GM19240 (cell line): ENCODE measurements at regions not wholly inside any gene's neighbourhood (a gene's known extent, or its start where the extent isn't known, plus 50 kb on each side); places are given as distances from the start of the nearest gene placed in this dataset.

Experiments used
- DNase-seq: peaks from one replicate; pipeline ENCODE4 v3.0.0; 2011; ENCODE audit warnings: low spot score; ENCODE audit not compliant: insufficient read length

DNA sequence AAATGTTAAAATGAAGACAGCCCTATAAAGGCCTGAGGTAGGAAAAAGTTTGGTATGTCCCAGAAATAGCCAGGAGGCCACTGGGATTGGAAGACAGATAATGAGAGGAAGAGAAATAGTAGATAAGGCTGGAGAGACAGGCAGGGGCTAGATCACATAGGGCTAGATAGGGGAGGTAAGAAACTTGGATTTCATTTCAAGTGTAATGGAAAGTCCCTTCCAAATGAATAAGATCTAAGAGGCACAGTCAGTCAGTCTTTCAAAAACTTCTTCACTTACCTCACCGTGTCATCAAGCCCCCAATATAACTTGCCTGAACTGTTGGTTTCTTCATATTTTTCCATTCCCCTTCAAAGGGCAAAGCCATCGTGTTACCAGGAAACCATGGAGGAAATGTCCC is 121.8 kb downstream of the SPCS3 start:
- no peak for DNase-seq

DNA sequence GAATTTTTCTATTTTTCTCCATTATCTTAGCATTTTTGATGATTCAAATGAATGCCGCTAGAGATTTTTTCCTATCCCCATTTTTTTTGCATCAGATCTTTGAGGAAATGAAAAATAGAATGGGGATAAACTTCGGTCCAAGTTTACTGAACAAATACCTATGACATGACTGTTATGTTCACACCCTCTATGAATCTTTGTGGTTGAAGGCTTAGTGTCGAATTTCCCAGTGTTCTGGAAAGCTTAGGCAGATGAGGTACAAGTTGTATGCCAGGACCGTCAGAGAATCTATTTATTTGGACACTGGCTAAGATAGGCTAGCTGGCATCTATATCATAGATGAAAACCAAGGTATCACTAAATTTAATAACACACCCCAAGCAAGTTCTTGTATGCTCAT is 123.4 kb downstream of the SPCS3 start:
- no peak for DNase-seq

DNA sequence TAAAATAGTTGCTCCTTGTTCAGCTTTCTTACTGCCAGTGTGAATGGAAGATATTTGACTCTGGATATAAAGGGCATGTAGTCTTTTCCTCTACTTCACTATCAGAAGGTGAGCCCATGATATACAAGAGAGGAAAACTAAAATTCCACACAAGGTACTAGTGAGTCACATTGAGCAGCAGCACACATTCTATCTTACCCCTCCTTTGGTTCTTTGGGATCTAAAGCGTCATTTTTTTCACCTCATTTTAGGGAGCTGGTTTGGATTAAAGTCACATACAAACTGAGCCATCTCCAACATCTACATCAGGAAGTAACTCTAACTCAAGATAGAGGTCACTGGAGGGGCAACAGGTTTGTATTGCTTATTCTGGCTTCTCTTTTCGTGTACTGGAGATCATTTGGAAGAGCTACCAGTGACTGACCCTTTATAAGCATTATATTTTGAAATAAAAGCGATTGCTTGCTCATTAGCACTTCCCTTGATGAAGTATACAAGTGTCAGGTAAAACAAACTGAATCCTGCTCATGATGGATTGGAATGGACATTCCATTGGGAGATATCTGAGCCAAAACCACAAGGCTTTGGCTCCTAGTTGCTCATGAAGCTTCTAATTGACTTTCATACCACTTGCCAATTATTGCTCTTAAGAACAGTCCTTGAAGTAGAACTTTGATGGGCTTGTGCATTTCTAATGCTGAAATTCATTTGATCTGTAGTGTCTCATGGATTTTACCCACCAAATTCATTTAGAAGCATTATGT is 124.1 kb downstream of the SPCS3 start:
- no peak for DNase-seq

DNA sequence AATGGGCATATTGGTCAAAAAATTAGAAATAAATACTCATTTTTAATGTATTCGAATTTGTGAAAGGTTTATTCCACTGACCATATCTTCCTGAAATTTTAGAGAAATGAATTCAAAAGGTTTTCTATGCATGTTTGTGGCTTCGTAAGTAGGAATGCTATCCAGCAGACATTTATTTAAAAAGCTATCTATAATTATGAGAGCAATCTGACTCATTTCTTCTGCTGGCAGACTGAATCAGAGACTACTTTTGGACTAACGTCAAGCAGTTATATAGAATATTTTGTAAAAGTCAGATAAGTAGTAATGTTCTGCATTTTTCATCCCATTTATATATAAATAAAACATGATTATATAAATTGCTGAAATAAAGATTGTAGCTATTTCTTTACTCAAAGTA is 125.0 kb downstream of the SPCS3 start:
- no peak for DNase-seq

DNA sequence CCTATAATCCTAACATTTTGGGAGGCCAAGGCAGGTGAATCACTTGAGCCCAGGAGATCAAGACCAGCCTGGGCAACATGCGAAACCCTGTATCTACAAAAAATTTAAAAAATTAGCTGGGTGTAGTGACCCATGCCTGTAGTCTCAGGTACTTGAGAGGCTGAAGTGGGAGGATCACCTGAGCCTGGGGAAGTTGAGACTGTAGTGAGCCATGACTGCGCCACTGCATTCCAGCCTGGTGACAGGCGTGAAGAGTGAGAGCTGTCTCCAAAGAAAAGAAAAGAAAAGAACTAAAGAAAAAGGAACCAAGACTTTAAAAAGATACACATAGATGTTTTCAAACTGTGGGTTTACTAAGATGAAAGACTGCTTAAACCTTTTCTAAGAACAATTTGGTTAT is 129.0 kb downstream of the SPCS3 start:
- no peak for DNase-seq

DNA sequence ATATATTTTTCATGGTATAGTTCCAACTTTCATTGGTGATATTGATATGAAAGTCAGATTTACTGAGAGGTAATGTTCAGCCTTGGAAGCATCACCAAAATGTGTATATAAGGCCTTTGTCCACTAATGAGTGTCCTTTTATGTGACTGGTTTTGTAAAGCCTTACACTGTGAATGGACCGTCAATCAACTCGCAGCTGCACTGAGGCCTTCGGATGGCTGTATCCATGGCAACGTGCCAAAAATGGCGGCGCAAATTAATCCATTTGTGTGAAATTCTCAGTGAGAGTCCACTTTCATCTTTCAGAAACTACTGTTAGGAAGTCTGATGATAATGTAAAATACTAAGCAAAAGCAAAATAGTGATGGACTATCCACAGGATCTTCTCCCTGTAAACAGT is 131.7 kb downstream of the SPCS3 start:
- no peak for DNase-seq

DNA sequence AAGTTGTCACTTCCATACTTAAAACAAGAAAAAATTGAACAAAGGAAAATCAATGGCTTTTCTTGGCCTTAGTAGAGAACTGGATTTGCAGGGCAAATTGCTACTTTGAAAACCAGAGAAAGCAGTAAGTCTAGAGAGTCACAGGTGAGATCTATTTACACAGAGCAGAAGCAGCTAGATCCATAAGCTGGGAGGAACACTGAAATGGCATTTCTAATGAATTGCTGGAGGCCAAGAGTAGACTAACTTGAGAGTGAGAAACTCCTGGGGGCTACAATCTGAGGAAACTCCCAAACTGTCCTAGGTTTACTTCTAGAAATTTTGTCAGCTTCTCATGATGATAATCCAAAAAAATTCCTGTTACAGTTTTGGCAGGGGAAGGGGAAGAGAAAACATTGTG is 133.3 kb downstream of the SPCS3 start:
- DNase-seq = no peak

DNA sequence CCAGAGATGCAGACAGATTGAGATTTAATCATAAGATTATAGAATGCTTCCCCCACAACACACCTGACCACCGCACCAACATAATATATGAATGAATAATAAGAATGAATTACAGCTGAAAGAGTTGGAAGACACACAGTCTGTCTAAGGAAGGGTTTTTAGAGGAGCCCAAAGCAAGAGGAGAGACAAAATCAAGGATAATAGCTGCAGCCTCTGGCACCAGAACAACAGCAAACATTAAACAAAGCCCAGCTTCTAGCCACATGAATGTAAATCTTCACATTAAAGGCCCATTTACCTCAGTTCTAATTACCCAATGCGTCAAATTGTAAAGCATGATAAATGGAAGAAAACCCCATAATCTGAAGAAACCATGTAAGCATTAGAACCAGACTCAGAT is 133.9 kb downstream of the SPCS3 start:
- DNase-seq = no peak

DNA sequence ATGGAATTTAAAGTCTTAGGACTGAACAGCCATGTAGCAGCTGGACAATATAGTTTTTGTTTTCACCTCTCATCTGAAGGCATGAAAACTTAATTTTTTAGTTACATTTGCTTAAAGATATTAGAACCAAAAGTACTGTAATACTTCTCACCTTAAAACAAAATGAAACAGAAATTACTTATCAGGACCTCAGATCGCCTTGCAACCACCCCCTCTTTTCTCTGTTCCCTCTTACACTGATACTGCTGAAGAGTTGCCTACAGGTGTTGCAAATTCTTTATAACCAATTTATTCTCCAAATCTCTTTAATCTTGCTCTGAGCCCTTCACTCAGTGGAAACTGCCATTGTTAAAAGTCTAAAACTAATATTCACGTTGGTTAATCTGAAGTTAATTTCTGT is 145.0 kb downstream of the SPCS3 start:
- no peak for DNase-seq

DNA sequence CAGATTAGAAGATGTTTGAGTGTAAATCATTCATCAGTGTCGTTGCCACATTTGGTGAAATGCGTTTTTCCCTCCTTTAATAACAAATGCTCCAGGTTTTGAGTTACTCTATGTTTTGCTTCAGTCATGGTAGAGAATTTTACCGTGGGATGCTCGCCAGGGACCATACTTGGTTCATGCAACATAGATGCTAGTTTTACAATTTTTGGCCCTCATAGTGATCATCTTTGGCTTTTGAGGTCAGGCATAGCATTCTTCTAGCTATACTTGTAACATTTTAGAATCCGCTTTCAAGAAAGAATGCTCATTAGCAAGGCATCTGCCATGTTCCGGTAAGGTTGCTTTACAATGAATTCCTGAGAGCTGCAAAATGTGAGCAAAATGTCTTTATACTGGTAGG is 147.2 kb downstream of the SPCS3 start:
- no peak for DNase-seq

DNA sequence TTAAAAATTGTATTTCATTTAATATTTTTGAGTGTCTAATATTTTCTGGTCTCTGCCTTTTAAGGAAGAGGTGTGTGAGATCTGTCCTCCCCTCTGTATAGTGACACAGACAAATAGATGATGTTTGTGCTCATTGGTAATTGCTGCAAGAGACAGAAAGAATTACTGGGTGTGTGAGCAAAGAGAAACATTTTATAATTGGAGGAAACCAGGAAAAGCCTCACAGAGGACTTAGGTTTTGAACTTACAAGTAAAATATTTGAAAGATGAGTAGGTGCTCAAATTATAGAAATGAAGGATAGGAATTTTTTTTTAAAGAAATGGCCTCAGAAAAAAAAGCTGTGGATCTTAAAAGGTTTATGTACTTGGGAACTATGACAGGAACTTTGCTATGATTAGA is 149.8 kb downstream of the SPCS3 start:
- no peak for DNase-seq

DNA sequence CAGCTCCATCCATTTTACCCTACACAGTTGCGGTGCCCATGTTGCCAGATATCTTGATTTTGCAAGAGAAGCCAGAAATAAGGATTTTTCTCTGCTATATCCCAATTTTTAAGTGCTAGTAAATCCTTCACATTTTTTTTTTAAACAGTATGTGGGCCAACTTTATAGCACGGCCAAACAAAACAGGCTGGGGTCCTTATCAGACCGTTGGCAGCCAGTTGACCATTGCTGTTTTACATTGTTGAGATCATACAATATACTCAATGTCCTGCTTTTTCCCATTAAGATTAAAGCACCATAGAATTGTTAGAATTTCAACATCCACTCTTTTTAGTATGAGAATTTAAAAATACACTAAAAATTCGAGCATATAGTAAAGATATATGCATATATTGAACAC is 150.9 kb downstream of the SPCS3 start:
- no peak for DNase-seq

DNA sequence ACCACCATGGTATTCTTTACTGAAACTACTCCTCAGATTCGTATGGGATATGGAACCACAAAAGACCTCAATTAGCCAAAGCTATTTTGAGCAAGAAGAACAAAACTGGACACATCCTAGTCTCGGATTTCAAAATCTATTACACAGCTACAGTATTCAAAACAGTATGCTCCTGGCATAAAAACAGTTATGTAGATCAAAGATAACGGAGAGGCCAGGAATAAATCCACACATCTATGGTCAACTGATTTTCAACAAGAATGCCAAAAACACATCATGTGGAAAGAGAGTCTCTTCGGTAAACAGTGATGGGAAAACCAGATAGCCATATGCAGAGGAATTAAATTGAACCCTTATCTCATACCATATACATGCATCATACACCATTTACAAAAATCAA is 155.3 kb downstream of the SPCS3 start:
- DNase-seq = no peak

DNA sequence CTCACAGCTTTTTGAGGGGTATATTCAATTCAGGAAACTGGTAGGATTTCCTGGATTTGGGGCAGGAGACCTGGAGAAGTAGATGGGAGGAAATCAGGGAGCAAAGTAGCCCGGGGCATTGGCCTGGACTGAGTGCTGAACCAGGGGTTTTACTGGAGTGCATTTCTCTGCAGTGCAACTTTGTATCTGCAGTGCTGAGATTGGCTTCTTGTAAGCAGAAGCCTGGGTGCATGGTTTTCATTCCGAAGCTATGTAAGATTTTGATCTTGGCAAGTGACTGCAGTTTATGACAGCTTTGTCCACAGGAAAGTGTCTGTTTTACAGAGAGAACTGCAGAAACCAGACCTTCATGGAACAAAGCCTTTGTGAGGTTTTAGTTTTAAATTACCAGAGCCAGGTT is 158.3 kb downstream of the SPCS3 start:
- no peak for DNase-seq

DNA sequence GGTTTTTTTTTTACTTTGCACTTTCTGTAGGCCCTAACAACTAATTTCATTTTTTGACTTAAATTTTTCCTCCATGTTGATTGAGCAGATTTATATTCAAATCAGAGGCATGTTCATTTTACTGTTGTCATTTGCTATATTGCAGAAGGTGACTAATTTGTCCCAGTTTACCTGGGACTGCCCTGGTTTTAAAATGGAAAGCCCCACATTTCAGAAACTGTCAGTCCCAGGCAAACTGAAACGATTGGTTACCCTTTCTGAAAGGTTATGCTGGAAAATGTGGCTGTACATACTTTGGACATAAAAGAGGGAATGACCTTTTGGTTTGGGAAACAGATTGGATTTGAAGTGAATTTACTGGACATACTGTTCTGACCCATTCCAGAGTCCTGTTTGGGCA is 160.0 kb downstream of the SPCS3 start:
- DNase-seq = no peak

DNA sequence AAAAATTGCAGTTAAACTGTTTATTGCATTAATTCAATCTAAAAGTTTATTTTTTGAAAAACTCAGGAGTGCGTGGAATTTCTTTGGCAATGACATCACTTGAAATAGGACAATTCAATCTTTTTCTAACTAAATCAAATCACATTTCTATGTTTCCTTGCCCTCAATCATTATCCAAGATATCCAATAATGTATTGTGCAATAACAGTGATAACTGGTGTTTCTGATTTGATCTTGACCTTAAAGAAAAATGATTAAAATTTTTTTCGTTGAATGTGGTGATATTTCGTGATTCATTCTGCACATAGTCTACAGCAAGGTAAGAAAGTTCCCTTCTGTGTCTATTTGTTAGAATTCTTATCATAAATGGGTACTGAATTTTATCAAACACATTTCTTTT is 163.2 kb downstream of the SPCS3 start:
- DNase-seq = no peak

DNA sequence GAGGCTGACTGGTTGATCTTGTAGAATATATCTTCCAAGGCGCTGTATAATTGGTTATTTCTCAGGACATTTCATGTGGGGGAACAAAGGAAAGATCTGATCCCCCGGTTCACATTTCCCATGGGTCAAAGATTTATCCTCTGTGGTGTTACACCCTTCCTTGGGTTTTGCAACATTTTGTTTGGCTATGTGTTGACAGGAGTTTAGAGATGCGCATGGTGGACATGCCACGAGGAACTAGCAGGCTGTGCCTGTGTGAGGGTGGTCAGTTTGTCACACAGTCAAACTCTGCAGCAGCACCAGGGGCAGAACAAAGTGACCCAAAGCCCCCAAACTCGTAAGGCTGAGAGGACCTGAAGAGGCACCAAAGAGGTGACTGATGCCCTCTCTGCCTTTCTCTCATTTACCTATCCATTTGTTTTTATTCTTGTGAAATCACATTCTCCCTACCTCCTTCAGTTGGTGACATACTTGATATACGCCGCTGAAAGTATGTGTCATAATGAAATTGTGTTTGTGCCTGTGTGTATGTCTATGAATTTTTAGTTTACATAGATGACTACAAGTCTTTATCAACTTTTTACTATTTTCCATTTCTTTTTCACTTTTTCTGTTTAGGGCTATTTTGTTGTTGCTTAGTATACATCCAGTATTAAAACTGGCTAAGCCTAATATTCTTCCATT is 164.7 kb downstream of the SPCS3 start:
- no peak for DNase-seq

DNA sequence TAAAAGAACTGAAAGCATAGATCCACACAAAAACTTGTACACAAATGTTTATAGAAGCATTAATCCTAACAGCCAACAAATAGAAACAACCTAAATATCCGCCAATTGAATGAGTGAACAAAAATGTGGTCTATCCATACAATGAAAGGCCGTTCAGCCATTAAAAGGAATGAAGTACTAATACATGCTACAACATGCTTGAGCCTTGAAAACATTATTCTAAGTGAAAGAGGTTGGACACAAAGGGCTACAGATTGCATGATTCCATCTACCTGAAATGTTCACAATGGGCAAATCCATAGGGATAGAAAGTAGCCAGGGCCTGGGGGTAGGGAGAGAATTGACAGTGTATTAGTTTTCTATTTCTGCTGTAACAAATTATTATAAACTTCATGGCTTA is 169.2 kb downstream of the SPCS3 start:
- no peak for DNase-seq

DNA sequence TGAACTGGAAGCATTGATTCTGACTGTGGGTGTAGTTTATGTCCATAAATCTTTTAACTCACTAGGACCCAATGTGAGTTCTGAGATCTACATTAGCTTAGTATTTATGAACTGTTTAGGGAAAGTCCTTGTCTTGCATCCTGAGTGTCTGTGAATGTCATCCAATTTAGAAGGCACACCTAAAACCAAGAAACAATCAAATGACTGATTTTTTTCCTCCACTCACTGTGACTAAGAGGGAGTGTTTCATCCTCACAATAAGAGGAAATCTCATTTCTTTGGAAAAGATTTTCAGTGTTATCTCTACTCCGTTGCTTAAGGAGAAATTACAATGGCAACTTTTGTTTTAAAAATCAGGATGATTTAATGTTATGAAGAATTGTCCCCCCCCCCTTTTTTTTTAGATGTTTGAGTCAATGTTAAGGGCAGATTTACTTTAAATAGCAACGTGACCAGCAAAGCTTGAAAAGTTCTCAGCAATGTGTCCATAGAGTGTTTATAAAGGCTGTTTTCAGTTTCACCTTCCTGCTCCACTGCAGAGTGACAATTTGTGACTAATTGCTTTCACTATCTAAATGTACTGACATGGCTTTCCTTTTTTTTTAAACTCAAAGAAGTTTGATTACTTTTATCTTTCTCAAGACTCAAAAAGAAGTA is 173.0 kb downstream of the SPCS3 start:
- DNase-seq = peak; percentile 29

DNA sequence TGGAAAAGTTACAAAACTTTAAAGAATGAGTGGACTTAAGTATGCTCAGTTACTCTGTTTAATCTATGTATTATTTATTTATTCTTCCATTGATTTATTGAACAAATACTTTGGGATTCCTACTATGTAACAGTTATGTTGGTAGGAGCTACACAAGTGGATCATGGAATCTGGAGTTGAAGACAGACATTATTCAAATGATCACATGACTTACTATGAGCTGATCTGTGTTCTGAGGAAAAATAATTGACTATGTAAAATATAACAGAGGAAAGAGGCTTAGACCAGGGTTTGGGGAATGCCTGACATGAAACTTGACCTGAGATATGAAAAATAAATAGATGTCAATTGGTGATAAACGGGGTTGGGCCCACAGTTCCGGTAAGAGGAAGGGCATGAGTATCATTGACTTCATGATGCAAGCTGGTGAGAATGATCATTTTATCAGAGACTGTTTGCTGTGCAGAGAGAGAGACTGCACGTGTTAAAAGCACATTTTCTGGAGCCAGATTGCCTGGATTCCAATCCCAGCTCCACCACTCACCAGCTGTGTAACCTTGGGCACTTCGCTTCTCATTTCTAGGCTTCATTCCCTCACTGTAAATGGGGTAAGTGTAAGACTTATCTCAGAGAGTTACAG is 179.0 kb downstream of the SPCS3 start:
- DNase-seq = no peak

DNA sequence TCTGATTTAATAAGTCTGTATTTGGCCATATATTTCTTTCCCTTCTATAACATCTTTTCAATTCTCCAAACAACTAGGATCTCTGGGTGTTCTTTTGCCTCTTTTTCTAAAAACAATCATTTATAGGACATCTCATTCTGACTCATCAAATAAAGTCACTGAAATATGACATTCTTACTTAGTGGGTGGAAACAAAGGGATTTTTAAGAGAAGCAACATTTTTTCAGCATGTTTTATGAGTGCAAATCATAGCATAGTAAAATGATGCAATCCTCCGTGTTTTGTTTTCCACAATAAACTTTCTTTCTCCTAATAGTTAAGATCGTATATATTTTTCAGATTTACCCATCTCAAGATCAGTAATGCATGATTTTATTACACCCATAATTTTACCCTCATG is 179.8 kb downstream of the SPCS3 start:
- no peak for DNase-seq

DNA sequence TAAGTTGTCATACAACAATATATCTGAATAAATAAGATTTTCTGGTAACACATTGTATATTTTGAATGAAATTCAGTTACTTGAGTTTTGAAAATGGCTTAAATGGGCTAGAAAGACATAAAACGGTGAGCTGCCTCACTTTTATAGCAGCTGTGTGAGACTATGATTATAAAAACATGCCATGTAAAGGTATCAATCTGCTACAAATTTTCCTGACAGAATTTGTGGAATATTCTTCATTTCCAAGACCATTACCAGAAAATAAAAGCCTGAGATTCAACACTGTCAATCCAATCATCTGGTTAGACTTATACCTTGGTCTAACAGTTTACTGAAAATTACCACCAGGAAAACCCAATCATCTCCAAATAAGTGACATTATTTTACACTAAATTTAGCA is 181.1 kb downstream of the SPCS3 start:
- no peak for DNase-seq
